ENCODE measurements at regions not wholly inside any gene's neighbourhood (a gene's known extent, or its start where the extent isn't known, plus 50 kb on each side); places are given as distances from the start of the nearest gene placed in this dataset.

DNA sequence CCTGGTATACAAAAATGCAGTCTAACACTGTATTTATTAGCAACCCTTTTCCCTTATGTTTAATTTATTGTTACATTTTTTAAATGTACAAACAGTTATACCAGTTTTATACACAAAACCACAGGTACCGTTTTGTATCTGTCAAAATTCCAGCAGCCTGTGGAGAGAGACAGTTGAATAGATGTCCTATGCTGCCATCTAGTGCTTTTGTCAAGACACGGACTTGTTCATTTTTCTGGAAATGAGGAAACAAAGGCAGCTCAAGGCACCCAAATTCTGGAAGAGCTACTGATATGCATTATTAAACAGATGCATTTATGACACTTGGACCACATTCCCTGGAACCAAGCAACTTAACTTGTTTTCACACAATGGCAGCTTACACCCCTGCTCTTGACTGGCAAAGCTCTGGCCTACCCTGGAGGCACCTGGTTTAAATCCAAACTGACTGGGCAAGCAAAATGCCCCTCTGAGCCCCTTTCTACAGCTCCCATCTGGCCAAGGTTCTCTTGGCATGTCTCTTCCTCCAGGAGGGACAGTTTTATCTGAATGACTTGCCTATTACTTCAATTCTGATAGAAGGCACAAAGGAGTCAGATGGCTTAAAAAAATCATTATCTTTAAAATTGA lies 286.9 kb upstream of the PRKD1 start:
- no peaks in the 10 kb centered on the region for H3K9me3 ChIP-seq (ENCODE audit: control insufficient read depth, insufficient read depth, low read length)
- TF ChIP-seq, protein P1, sequence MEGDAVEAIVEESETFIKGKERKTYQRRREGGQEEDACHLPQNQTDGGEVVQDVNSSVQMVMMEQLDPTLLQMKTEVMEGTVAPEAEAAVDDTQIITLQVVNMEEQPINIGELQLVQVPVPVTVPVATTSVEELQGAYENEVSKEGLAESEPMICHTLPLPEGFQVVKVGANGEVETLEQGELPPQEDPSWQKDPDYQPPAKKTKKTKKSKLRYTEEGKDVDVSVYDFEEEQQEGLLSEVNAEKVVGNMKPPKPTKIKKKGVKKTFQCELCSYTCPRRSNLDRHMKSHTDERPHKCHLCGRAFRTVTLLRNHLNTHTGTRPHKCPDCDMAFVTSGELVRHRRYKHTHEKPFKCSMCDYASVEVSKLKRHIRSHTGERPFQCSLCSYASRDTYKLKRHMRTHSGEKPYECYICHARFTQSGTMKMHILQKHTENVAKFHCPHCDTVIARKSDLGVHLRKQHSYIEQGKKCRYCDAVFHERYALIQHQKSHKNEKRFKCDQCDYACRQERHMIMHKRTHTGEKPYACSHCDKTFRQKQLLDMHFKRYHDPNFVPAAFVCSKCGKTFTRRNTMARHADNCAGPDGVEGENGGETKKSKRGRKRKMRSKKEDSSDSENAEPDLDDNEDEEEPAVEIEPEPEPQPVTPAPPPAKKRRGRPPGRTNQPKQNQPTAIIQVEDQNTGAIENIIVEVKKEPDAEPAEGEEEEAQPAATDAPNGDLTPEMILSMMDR (IDR thresholded peaks at IDR 0.05; ENCODE audit: low read depth, low read length), result peak; percentile 74
- no peak overlapping the region for H3K27ac ChIP-seq (ENCODE audit: low read depth, low read length)
- no peak overlapping the region for H3K4me3 ChIP-seq (ENCODE audit: low read depth, low read length)
- POLR2A ChIA-PET, result interaction anchor here (1.2 kb wide), 1 partner anchor 21 kb away, joined by 3 read pairs; no protein-coding TSS in a partner anchor
- no peaks in the 10 kb centered on the region for H3K27me3 ChIP-seq (ENCODE audit: control insufficient read depth, insufficient read depth, low read length)
- DNase-seq (ENCODE audit: low read depth, low spot score), result peak; percentile 59
- CTCF ChIA-PET, result interaction anchor here (0.6 to 2.9 kb wide), 74 partner anchors 8 to 1841 kb away, joined by 3 to 137 read pairs (median 4); no protein-coding TSS in a partner anchor

DNA sequence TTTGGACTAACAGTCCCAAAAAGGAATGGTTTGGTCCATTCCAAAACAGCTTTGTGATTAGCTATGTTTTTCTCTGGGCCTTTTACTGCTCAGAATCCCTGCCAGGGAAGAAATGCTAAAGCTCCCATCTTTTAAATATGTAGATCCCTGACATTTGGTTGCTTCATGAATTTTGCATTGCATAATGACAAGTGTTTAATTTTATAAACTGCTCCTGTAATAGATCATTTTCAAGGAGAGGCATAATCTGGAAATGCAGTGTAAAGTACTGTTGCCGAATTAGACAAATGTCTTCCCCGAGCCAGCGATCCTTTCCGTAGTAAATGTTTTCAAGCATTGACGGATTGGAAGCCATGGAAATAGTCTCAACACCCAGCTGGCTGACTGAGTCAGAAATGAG lies 291.3 kb upstream of the PRKD1 start:
- Histone ChIP-seq H3K27me3 (ENCODE audit: control insufficient read depth, insufficient read depth, low read length) (no peaks in the 10 kb centered on the region), H3K9me3 (ENCODE audit: control insufficient read depth, insufficient read depth, low read length) (no peaks in the 10 kb centered on the region), H3K27ac (ENCODE audit: low read depth, low read length) (no peak overlapping the region), H3K4me3 (ENCODE audit: low read depth, low read length) (no peak overlapping the region)
- TF ChIP-seq, protein P1 (IDR thresholded peaks at IDR 0.05; ENCODE audit: low read depth, low read length), result no peak
- ChIA-PET POLR2A (no interaction called here), CTCF (interaction anchor here (0.6 to 2.0 kb wide), 3 partner anchors 51 to 65 kb away, joined by 3 to 13 read pairs (median 8); no protein-coding TSS in a partner anchor)
- DNase-seq (ENCODE audit: low read depth, low spot score), result no peak

DNA sequence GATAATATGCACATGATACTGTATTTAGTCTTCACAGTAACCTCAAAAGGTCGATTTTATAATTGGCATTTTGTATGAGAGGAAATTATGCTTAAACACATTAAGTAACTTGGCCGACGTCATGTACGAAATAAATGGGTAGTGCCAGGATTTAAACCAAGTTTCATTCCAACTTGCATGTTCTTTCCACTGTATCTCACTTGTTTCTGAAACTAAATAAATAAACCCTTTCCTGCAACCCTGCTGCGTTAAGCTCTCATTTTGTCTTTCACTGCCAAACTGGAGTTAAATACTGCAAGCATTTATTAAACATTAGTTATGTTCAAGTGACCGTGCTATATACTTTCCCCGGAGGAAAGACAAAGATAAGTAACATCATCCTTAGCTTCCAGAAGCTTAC lies 293.9 kb upstream of the PRKD1 start:
- H3K27me3 ChIP-seq (ENCODE audit: control insufficient read depth, insufficient read depth, low read length), result no peaks in the 10 kb centered on the region
- H3K9me3 ChIP-seq (ENCODE audit: control insufficient read depth, insufficient read depth, low read length), result no peaks in the 10 kb centered on the region
- ChIA-PET POLR2A (no interaction called here), CTCF (interaction anchor here (2.7 to 8.3 kb wide), 2 partner anchors 7 to 49 kb away, joined by 28 to 82 read pairs; no protein-coding TSS in a partner anchor)
- DNase-seq (ENCODE audit: low read depth, low spot score), result no peak
- TF ChIP-seq, protein P1 (IDR thresholded peaks at IDR 0.05; ENCODE audit: low read depth, low read length), result no peak
- H3K27ac ChIP-seq (ENCODE audit: low read depth, low read length), result no peak overlapping the region
- no peak overlapping the region for H3K4me3 ChIP-seq (ENCODE audit: low read depth, low read length)

DNA sequence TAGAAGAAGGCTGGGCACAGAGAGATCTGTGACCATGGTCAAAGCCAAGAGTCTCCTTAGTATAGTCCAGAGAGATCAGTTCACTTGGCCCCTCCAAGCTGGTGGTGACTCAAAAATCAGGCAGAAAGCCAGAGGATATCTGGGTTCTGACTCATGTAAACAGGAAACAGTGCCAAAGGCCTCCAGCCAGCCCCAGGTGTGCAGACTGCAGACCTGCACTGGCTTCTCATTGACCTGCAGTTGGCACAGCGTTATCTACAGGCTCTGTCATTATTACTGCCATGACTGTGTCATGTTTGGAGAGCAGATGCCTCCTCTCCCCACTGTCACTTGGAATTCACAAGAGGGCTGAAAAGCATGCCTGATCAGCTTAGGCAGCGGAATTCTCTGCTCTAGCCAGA lies 295.7 kb upstream of the PRKD1 start:
- ChIA-PET CTCF (interaction anchor here (0.7 to 8.3 kb wide), 5 partner anchors 9 to 675 kb away, joined by 3 to 82 read pairs (median 8); no protein-coding TSS in a partner anchor), POLR2A (no interaction called here)
- no peak overlapping the region for H3K4me3 ChIP-seq (ENCODE audit: low read depth, low read length)
- no peaks in the 10 kb centered on the region for H3K27me3 ChIP-seq (ENCODE audit: control insufficient read depth, insufficient read depth, low read length)
- H3K27ac ChIP-seq (ENCODE audit: low read depth, low read length), result peak overlapping the region; percentile 23
- DNase-seq (ENCODE audit: low read depth, low spot score), result peak; percentile 87
- TF ChIP-seq, protein P1 (IDR thresholded peaks at IDR 0.05; ENCODE audit: low read depth, low read length), result no peak
- H3K9me3 ChIP-seq (ENCODE audit: control insufficient read depth, insufficient read depth, low read length), result no peaks in the 10 kb centered on the region

DNA sequence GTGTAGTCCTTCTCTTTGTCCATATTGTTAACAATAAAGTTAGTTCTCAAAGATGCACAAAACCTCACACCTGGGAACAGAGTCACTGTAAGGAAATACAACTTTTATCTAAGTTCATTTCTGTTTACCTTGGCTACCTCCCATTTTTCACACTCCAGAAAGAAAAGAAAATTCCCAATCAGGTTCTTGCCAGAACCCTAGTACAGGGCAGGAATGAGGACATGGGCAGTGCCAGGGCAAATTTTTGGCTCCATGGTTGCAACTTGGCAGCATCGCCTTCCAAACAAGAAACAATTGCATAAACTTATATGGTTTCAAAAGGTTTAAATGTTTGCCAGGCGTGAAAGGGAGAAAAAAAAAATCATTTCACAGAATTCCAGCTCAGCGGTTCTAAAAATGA lies 296.3 kb upstream of the PRKD1 start:
- DNase-seq (ENCODE audit: low read depth, low spot score), result no peak
- POLR2A ChIA-PET, result no interaction called here

More for the DNA sequence above, 296.3 kb upstream of the PRKD1 start:
- no peak overlapping the region for H3K27ac ChIP-seq (ENCODE audit: low read depth, low read length)
- H3K4me3 ChIP-seq (ENCODE audit: low read depth, low read length), result no peak overlapping the region
- H3K9me3 ChIP-seq (ENCODE audit: control insufficient read depth, insufficient read depth, low read length), result no peaks in the 10 kb centered on the region
- CTCF ChIA-PET, result interaction anchor here (2.7 to 8.3 kb wide), 3 partner anchors 10 to 60 kb away, joined by 8 to 82 read pairs (median 28); no protein-coding TSS in a partner anchor
- no peaks in the 10 kb centered on the region for H3K27me3 ChIP-seq (ENCODE audit: control insufficient read depth, insufficient read depth, low read length)
- TF ChIP-seq, protein P1 (IDR thresholded peaks at IDR 0.05; ENCODE audit: low read depth, low read length), result no peak

All from AG04450 (cell line).